Dendritic cell treated with granulocyte-macrophage colony-stimulating factor and Interleukin-4, amounts not matched to agents 40 ng/mL and 50 ng/mL, for 4 days (primary cell): ENCODE measurements at regions not wholly inside any gene's neighbourhood (a gene's known extent, or its start where the extent isn't known, plus 50 kb on each side); places are given as distances from the start of the nearest gene placed in this dataset.

Experiments used
- H3K27ac Mint-ChIP-seq: one replicate; pipeline ENCODE4 v1.8.0; 2022; ENCODE audit warnings: mild to moderate bottlenecking, mixed read lengths
- H3K27me3 Mint-ChIP-seq: one replicate; pipeline ENCODE4 v1.8.0; 2022; ENCODE audit warnings: mild to moderate bottlenecking, mixed read lengths
- H3K36me3 Mint-ChIP-seq: one replicate; pipeline ENCODE4 v1.8.0; 2022; ENCODE audit warnings: low read depth, mixed read lengths
- H3K4me1 Mint-ChIP-seq: one replicate; pipeline ENCODE4 v1.8.0; 2022; ENCODE audit warnings: low read depth, mixed read lengths
- H3K4me3 Mint-ChIP-seq: one replicate; pipeline ENCODE4 v1.8.0; 2022; ENCODE audit warnings: mild to moderate bottlenecking, moderate library complexity, mixed read lengths
- H3K9me3 Mint-ChIP-seq: one replicate; pipeline ENCODE4 v1.8.0; 2022; ENCODE audit warnings: mixed read lengths
- intact Hi-C: fragments of 100-400 bp; cut with micrococcal nuclease; formaldehyde crosslinking; loops from one replicate; pipeline ENCODE4 v1.15.0; 2022

GRCh38 chr17:79509008-79509407 lies 101.8 kb downstream of the RBFOX3 start:
- no peak overlapping the region for H3K4me3 Mint-ChIP-seq
- H3K27ac Mint-ChIP-seq, result no peak overlapping the region
- no peaks in the 10 kb centered on the region for H3K36me3 Mint-ChIP-seq
- intact Hi-C loops, result no loop called here
- no peaks in the 10 kb centered on the region for H3K27me3 Mint-ChIP-seq
- peaks cover 9% of the 10 kb centered on the region for H3K9me3 Mint-ChIP-seq
- no peaks in the 10 kb centered on the region for H3K4me1 Mint-ChIP-seq

DNA sequence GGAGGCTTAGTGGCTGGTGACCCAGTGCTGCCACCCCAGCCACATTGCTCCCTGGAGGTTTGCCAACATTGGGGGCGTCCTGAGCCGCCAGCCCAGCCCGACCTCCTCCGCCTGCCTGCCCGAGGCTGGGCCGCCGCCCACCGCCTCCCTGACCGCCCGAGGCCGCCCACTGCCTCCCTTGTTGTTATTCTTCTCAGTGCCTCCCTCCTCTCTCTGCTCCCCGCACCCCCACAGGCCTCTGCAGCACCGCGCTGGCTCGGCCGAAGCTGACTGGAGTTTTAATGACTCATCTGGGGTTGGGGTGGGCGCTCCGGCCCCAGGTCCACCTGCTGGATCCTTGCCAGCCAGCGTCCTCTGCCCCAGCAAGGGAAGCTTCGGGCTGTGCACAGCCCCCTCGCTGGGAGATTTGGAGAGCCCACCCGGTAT lies 102.5 kb downstream of the RBFOX3 start:
- H3K27ac Mint-ChIP-seq, result no peak overlapping the region
- H3K9me3 Mint-ChIP-seq, result peaks cover 9% of the 10 kb centered on the region
- no peaks in the 10 kb centered on the region for H3K4me1 Mint-ChIP-seq
- H3K4me3 Mint-ChIP-seq, result no peak overlapping the region
- intact Hi-C loops, result no loop called here
- no peaks in the 10 kb centered on the region for H3K36me3 Mint-ChIP-seq
- H3K27me3 Mint-ChIP-seq, result no peaks in the 10 kb centered on the region

DNA sequence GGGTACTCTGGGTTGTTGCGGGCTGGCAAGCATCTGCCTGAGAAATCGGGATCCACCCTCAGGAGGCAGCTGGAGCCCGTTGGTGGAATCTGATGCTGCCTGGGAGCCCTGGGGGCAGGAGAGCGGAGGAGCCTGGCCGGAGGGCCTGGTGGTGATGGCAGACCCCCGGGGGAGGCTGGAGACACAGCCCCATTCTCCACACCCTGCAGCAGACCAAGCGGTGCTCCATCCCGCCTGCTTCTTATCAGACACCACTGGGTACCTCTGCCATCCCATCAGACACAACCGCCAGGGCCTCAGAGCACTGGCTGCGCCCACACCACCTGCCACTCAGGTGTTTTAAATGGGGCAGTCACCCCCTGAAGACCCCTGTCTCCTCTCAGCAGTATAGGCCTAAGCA lies 103.9 kb downstream of the RBFOX3 start:
- no peaks in the 10 kb centered on the region for H3K4me1 Mint-ChIP-seq
- H3K4me3 Mint-ChIP-seq, result no peak overlapping the region
- H3K27ac Mint-ChIP-seq, result no peak overlapping the region
- H3K27me3 Mint-ChIP-seq, result peaks cover 3% of the 10 kb centered on the region
- intact Hi-C loops, result no loop called here
- peaks cover 9% of the 10 kb centered on the region for H3K9me3 Mint-ChIP-seq
- H3K36me3 Mint-ChIP-seq, result no peaks in the 10 kb centered on the region

DNA sequence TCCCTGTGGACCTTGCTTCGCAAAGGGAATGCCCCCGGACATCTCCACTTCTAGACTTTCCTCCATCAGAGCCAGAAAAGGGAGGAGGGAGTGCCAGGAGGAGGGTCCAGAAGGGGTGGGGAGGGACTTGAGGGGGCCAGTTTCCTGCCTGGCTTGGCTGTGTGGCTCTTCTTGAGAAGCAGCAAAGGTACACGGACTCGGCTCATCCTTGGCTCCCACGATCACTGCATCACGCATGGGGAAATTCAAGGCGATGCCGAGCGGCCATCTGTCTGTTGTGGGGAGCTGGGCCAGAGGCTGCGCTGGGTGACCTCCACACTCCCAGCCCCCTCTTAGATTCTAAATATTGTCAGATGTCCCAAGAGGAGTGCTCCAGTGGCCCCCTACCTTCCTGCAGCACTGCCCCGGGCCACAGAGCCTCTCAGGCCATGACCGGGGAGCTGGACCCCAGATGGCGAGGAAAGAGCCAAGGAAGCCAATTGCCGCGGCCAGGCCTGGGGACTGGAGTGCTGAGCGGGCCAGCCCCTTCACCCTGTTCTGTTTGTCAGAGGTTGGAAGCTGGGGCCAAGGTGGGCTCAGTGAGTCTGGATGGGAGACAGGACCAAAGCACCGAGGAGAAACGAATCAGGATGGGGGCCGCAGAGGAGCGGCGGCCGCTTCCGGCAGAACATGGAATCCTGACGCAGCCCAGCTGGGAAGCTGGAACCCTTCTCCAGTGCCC lies 104.5 kb downstream of the RBFOX3 start:
- no peak overlapping the region for H3K4me3 Mint-ChIP-seq
- no peaks in the 10 kb centered on the region for H3K4me1 Mint-ChIP-seq
- H3K9me3 Mint-ChIP-seq, result peaks cover 5% of the 10 kb centered on the region
- no peak overlapping the region for H3K27ac Mint-ChIP-seq
- H3K36me3 Mint-ChIP-seq, result no peaks in the 10 kb centered on the region
- H3K27me3 Mint-ChIP-seq, result peaks cover 7% of the 10 kb centered on the region
- intact Hi-C loops, result no loop called here

- Mint-ChIP-seq H3K27me3 (peaks cover 13% of the 10 kb centered on the region), H3K27ac (no peak overlapping the region), H3K4me1 (no peaks in the 10 kb centered on the region), H3K9me3 (no peaks in the 10 kb centered on the region), H3K4me3 (no peak overlapping the region), H3K36me3 (no peaks in the 10 kb centered on the region)
- intact Hi-C loops, result no loop called here
Observed at GRCh38 chr17:79505199-79505598, 105.7 kb downstream of the RBFOX3 start.

DNA sequence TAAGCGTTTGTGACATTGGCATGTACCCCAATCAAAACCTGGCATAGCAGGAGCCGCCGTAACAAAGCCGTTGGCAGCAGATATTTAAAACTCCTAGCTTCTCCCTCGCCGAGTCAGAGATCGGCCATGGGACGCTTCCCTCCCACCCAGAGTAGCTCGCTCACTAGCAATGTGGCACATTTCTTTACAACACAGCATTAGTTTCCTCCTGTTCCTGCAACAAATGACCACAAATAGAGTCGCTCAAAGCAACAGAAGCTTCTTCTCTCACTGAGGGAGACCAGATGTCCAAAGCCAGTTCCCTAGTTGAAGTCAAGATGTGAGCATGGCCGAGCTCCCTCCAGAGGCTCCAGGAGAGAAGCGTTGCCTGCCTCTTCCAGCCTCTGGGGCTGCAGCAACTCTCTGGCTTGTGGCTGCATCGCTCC lies 106.7 kb downstream of the RBFOX3 start:
- no peak overlapping the region for H3K4me3 Mint-ChIP-seq
- peaks cover 13% of the 10 kb centered on the region for H3K27me3 Mint-ChIP-seq
- intact Hi-C loops, result no loop called here
- H3K36me3 Mint-ChIP-seq, result no peaks in the 10 kb centered on the region
- H3K27ac Mint-ChIP-seq, result no peak overlapping the region
- no peaks in the 10 kb centered on the region for H3K9me3 Mint-ChIP-seq
- no peaks in the 10 kb centered on the region for H3K4me1 Mint-ChIP-seq

DNA sequence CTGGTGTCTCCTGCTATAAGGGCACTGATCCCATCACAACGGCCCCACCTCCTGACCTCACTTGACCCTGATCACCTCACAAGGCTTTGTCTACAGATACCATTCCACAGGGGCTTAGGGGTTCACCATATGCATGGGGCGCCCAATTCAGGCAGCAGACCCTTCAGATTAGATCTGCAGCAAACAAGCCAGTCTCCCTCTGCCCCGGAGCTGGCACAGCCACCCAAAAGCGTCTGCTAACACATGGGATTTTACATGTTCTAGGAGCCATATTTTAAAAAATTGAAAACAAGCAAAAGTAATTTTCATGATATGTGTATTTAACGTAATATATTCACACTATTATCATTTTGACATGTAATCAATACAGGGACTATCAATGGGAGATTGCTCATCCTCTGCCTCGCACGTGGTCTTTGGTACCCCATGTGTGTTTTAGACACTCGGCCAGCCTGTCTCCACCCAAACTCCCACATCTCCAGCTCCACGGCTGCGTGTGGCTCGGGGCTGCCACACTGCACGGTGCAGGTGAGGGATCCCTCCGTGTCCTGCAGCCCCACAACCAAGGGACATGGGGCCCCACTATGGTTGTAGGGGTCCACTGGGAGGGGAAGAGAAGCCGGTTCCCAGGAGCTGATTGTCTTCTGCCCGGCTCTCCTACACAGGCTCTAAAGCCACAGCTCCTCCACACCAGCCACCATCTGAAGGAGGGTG lies 107.6 kb downstream of the RBFOX3 start:
- H3K4me1 Mint-ChIP-seq, result no peaks in the 10 kb centered on the region
- H3K27ac Mint-ChIP-seq, result no peak overlapping the region

GRCh38 chr17:79501910-79502309 lies 108.9 kb downstream of the RBFOX3 start:
- Mint-ChIP-seq H3K36me3 (no peaks in the 10 kb centered on the region), H3K9me3 (peaks cover 7% of the 10 kb centered on the region), H3K4me3 (no peak overlapping the region), H3K27me3 (peaks cover 14% of the 10 kb centered on the region), H3K27ac (no peak overlapping the region), H3K4me1 (no peaks in the 10 kb centered on the region)
- intact Hi-C loops, result no loop called here

More for the DNA sequence above, 107.6 kb downstream of the RBFOX3 start:
- Mint-ChIP-seq H3K9me3 (peaks cover 7% of the 10 kb centered on the region), H3K27me3 (peaks cover 13% of the 10 kb centered on the region), H3K4me3 (no peak overlapping the region), H3K36me3 (no peaks in the 10 kb centered on the region)
- intact Hi-C loops, result no loop called here

DNA sequence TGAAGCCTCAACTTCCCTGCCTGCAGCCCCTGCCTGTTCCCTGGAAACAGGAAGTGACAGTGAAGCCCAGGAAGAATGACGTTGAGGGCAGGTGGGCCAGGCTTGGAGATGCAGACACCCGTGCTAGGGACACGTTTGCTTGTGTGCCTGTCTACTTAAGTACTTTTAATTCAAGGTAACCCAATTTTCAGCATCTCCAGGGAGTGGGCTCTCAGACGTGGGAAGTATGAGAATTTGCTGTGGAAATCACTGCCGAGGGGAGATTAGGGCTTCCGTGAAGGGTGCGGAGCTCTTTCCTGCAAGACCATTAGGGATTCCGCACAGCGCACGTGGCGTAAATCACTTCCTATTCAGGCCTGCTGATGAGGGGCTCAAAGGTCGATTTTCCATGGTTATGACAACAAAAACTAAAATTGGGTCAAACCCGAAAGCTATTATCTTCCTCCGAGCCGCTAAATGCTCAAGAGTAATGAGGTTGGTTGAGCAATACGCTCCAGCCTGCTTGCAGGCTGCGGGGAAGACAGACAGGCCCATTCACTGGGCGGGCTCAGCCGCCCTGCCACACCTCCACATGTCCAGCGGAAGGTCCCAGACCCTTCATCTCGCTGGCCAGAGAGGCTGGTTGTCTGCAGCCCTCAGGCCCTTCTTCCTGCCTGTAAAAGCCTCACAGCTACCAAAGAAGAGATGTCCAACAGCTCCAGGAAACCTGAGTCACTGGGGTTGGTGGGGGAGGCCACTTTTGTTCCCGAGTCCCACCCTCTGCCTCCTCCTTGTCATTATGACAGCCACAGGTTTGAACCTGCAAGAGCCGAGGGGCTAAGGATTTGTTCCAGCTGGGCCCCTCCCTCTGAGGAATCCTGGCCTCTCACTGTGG lies 109.9 kb downstream of the RBFOX3 start:
- Mint-ChIP-seq H3K4me3 (no peak overlapping the region), H3K4me1 (no peaks in the 10 kb centered on the region), H3K36me3 (no peaks in the 10 kb centered on the region), H3K27me3 (peaks cover 14% of the 10 kb centered on the region), H3K9me3 (peaks cover 7% of the 10 kb centered on the region), H3K27ac (no peak overlapping the region)
- intact Hi-C loops, result no loop called here

- Mint-ChIP-seq H3K27me3 (peaks cover 14% of the 10 kb centered on the region), H3K4me1 (no peaks in the 10 kb centered on the region), H3K9me3 (peaks cover 7% of the 10 kb centered on the region), H3K27ac (no peak overlapping the region), H3K36me3 (no peaks in the 10 kb centered on the region), H3K4me3 (no peak overlapping the region)
- intact Hi-C loops, result no loop called here
Observed at GRCh38 chr17:79498854-79499253, 112.0 kb downstream of the RBFOX3 start.

- Mint-ChIP-seq H3K9me3 (peaks cover 7% of the 10 kb centered on the region), H3K36me3 (no peaks in the 10 kb centered on the region), H3K27me3 (peaks cover 14% of the 10 kb centered on the region), H3K4me3 (no peak overlapping the region), H3K4me1 (no peaks in the 10 kb centered on the region), H3K27ac (no peak overlapping the region)
- intact Hi-C loops, result no loop called here
Observed at GRCh38 chr17:79497777-79498348, 113.0 kb downstream of the RBFOX3 start.

GRCh38 chr17:79496422-79497005 lies 114.3 kb downstream of the RBFOX3 start:
- no peaks in the 10 kb centered on the region for H3K4me1 Mint-ChIP-seq
- H3K27me3 Mint-ChIP-seq, result peaks cover 8% of the 10 kb centered on the region
- no peak overlapping the region for H3K27ac Mint-ChIP-seq
- H3K9me3 Mint-ChIP-seq, result peaks cover 7% of the 10 kb centered on the region
- intact Hi-C loops, result no loop called here
- H3K4me3 Mint-ChIP-seq, result no peak overlapping the region
- no peaks in the 10 kb centered on the region for H3K36me3 Mint-ChIP-seq

GRCh38 chr17:79495665-79496064 lies 115.2 kb downstream of the RBFOX3 start:
- Mint-ChIP-seq H3K9me3 (peaks cover 7% of the 10 kb centered on the region), H3K27ac (no peak overlapping the region), H3K4me1 (no peaks in the 10 kb centered on the region), H3K36me3 (no peaks in the 10 kb centered on the region), H3K27me3 (peaks cover 4% of the 10 kb centered on the region), H3K4me3 (no peak overlapping the region)
- intact Hi-C loops, result no loop called here
